PC-3 (cell line): ENCODE measurements at regions not wholly inside any gene's neighbourhood (a gene's known extent, or its start where the extent isn't known, plus 50 kb on each side); places are given as distances from the start of the nearest gene placed in this dataset.
A peak's percentile ranks its signal among the peaks of the same experiment; 100 is the strongest.

Experiments used
- ATAC-seq: fragments of 200-7000 bp; cut with Tn5 transposase; 2 replicates; pipeline ENCODE4 v1.9.1; 2020; ENCODE audit warnings: mild to moderate bottlenecking, moderate library complexity
- BruUV-seq: library from RNA; stranded (reverse); fragments of 400-500 nt; replicated peaks from 2 replicates; lab custom pipeline; 2021; lab: Mats Ljungman, UMichigan
- CTCF ChIA-PET: fragments of 300-600 bp; sonication (Branson Sonifier 250); formaldehyde crosslinking; loops from one replicate; lab custom pipeline; 2022; ENCODE audit warnings: antibody characterized with exemption; lab: Charles Lee
- POLR2A ChIA-PET: fragments of 300-600 bp; sonication (Branson Sonifier 250); formaldehyde crosslinking; loops from one replicate; lab custom pipeline; 2022; ENCODE audit warnings: antibody characterized with exemption; ENCODE audit not compliant: unreplicated experiment; lab: Charles Lee
- DNase-seq: peaks from one replicate; pipeline ENCODE4 v3.0.0-alpha.2; 2015
- H2AFZ ChIP-seq: fragments of 300-600 bp; sonication (generic); 2 replicates; pipeline ENCODE4 v1.6.0; 2016; ENCODE audit warnings: antibody characterized with exemption, low read length
- H3F3A ChIP-seq: fragments of 300-600 bp; sonication (generic); one replicate; pipeline ENCODE4 v1.6.0; 2017; ENCODE audit warnings: antibody characterized with exemption, low read length, control low read depth, mild to moderate bottlenecking; ENCODE audit not compliant: unreplicated experiment
- H3K27ac ChIP-seq: fragments of 300-600 bp; sonication (generic); 2 replicates; pipeline ENCODE4 v1.5.1; 2016; ENCODE audit warnings: mild to moderate bottlenecking, low read length
- H3K27me3 ChIP-seq: fragments of 300-600 bp; sonication (generic); 2 replicates; pipeline ENCODE4 v1.6.1; 2016; ENCODE audit warnings: low read length, mixed read lengths
- H3K36me3 ChIP-seq: fragments of 300-600 bp; sonication (generic); 2 replicates; pipeline ENCODE4 v1.6.1; 2016; ENCODE audit warnings: low read depth, mixed run types, low read length, mixed read lengths
- H3K4me1 ChIP-seq: fragments of 300-600 bp; sonication (generic); 2 replicates; pipeline ENCODE4 v1.5.1; 2016; ENCODE audit warnings: low read length; ENCODE audit not compliant: insufficient read depth
- H3K4me2 ChIP-seq: fragments of 300-600 bp; sonication (generic); 2 replicates; pipeline ENCODE4 v1.6.0; 2016; ENCODE audit warnings: low read length
- H3K4me3 ChIP-seq: fragments of 300-600 bp; sonication (generic); 2 replicates; pipeline ENCODE4 v1.5.1; 2016; ENCODE audit warnings: mild to moderate bottlenecking, low read length, mixed read lengths
- H3K79me2 ChIP-seq: fragments of 300-600 bp; sonication (generic); 2 replicates; pipeline ENCODE4 v1.6.1; 2017; ENCODE audit warnings: low read length, mixed read lengths
- H3K9ac ChIP-seq: fragments of 300-600 bp; sonication (generic); 2 replicates; pipeline ENCODE4 v1.6.0; 2016; ENCODE audit warnings: mild to moderate bottlenecking, low read length
- H3K9me2 ChIP-seq: fragments of 300-600 bp; sonication (generic); replicated peaks from 2 replicates; pipeline ENCODE4 v1.6.1; 2016; ENCODE audit warnings: mixed run types, low read length, mixed read lengths
- H3K9me3 ChIP-seq: fragments of 300-600 bp; sonication (generic); 2 replicates; pipeline ENCODE4 v1.6.1; 2016; ENCODE audit warnings: low read length, mixed read lengths
- H4K20me1 ChIP-seq: fragments of 300-600 bp; sonication (generic); 2 replicates; pipeline ENCODE4 v1.6.1; 2016; ENCODE audit warnings: low read length, mixed read lengths
- EZH2 ChIP-seq: fragments of 300-600 bp; sonication (generic); IDR thresholded peaks from one replicate; pipeline ENCODE4 v1.6.1; 2017; ENCODE audit warnings: antibody characterized with exemption, mild to moderate bottlenecking, low read length; ENCODE audit not compliant: unreplicated experiment
- EZH2phosphoT487 ChIP-seq: fragments of 300-600 bp; sonication (generic); IDR thresholded peaks from 2 replicates; pipeline ENCODE4 v1.6.1; 2018; ENCODE audit warnings: mild to moderate bottlenecking, antibody characterized with exemption, low read length, borderline replicate concordance
- intact Hi-C: fragments of 100-400 bp; cut with micrococcal nuclease; formaldehyde crosslinking; loops from 2 replicates; pipeline ENCODE4 v1.9.0; 2023
- TF ChIP-seq, protein P1 (sequence below): fragments of 300-600 bp; sonication (generic); conservative IDR thresholded peaks from 2 replicates; pipeline ENCODE4 v1.5.1; 2017; ENCODE audit warnings: antibody characterized with exemption, low read depth, mild to moderate bottlenecking, low read length

DNA sequence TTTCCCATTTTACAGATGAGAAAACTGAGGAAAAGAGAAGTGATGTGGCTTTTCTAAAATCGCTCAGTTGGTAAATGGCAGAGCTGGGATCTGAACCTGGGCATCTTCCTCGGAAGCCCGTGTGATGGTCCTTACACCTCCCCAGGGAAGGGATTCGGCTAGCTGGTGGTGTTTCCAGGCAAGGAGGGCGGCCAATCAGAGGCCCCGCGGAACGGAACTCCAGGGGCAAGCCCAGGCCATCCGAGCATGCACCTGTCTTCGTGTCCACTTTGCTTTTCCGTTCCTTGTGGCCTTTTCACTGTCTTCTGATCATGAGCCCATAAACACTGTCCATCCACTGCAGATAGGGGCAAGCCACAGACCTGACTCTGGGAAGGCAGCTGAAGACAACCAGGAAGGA, 114.8 kb upstream of the TMEM132D start:
- DNase-seq = no peak
- Histone ChIP-seq H3K9ac (no peak overlapping the region), H3K9me3 (no peaks in the 10 kb centered on the region), H3K27ac (no peak overlapping the region), H2AFZ (no peak overlapping the region), H3K4me2 (no peak overlapping the region), H4K20me1 (no peaks in the 10 kb centered on the region), H3K4me1 (no peaks in the 10 kb centered on the region), H3K27me3 (peaks cover 7% of the 10 kb centered on the region; the same call in 1 of the 2 replicates), H3K79me2 (no peaks in the 10 kb centered on the region), H3K36me3 (no peaks in the 10 kb centered on the region), H3K9me2 (no peaks in the 10 kb centered on the region), H3K4me3 (no peak overlapping the region), H3F3A (no peaks in the 10 kb centered on the region)
- TF ChIP-seq, protein P1, sequence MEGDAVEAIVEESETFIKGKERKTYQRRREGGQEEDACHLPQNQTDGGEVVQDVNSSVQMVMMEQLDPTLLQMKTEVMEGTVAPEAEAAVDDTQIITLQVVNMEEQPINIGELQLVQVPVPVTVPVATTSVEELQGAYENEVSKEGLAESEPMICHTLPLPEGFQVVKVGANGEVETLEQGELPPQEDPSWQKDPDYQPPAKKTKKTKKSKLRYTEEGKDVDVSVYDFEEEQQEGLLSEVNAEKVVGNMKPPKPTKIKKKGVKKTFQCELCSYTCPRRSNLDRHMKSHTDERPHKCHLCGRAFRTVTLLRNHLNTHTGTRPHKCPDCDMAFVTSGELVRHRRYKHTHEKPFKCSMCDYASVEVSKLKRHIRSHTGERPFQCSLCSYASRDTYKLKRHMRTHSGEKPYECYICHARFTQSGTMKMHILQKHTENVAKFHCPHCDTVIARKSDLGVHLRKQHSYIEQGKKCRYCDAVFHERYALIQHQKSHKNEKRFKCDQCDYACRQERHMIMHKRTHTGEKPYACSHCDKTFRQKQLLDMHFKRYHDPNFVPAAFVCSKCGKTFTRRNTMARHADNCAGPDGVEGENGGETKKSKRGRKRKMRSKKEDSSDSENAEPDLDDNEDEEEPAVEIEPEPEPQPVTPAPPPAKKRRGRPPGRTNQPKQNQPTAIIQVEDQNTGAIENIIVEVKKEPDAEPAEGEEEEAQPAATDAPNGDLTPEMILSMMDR = no peak
- TF ChIP-seq EZH2 (no peak), EZH2phosphoT487 (no peak)
- ChIA-PET POLR2A (no interaction called here), CTCF (no interaction called here)
- no peak for ATAC-seq
- intact Hi-C loops = no loop called here
- no TSS peak for BruUV-seq

DNA sequence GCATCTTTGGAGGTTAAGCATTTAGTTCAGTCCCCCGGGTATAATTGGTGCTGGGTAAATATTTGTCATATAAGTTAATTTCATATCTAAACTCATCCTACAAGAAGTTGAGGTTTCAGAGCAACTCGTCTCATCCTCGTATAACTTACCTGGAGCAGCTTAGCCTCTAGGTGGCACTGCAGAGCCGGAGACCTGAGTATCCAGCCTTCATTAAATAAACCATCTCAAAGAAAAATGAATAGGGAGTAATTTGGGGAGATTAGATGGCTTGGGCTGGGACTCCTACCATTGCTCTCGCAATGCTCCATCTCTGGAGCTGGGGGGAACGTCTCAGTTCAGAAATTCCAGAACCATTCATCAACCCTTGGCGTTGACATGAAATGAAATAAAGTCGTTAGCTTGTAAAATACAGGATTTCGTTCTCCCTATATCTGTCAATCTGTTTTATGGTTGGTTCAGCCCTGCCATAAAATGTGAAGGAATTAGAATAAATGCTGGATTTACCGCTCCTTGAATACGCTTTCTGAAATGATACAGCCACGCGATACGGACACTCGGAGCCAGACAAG, 122.9 kb upstream of the TMEM132D start:
- Histone ChIP-seq H3K4me1 (no peaks in the 10 kb centered on the region), H2AFZ (no peak overlapping the region), H3K36me3 (peaks cover 2% of the 10 kb centered on the region; the same call in 1 of the 2 replicates), H3K9me2 (no peaks in the 10 kb centered on the region), H3K27me3 (no peaks in the 10 kb centered on the region), H3K9me3 (no peaks in the 10 kb centered on the region), H4K20me1 (no peaks in the 10 kb centered on the region), H3K4me3 (no peak overlapping the region), H3K4me2 (no peak overlapping the region), H3K27ac (no peak overlapping the region), H3F3A (no peaks in the 10 kb centered on the region), H3K79me2 (no peaks in the 10 kb centered on the region), H3K9ac (no peak overlapping the region)
- ChIA-PET CTCF (no interaction called here), POLR2A (no interaction called here)
- intact Hi-C loops = no loop called here
- DNase-seq (peak; percentile 54), ATAC-seq (no peak)
- no TSS peak for BruUV-seq
- TF ChIP-seq EZH2phosphoT487 = no peak
- TF ChIP-seq, protein P1 = peak; percentile 72

DNA sequence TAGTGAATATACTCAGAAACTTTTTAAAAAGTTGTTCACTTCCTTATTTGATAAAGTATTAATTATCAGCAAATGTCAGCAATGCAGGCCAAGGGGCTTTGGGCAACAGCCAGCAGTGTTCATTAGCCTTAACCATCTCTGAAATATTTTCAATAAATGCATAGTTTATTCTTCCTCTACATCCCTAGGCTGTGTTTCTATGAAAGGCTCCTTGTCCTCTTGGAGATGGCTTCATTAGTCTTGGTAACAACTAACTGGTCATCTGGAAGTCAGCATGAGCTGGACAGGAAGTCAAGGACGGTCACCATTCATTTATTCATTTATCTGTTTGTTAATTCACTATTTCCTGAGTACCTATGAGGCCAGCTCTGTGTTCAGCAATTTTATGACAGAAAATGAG, 124.0 kb upstream of the TMEM132D start:
- ChIA-PET POLR2A (no interaction called here), CTCF (no interaction called here)
- Histone ChIP-seq H3K36me3 (peaks cover 2% of the 10 kb centered on the region; the same call in 1 of the 2 replicates), H4K20me1 (no peaks in the 10 kb centered on the region), H3K4me3 (no peak overlapping the region), H3F3A (no peaks in the 10 kb centered on the region), H3K9ac (no peak overlapping the region), H3K79me2 (no peaks in the 10 kb centered on the region), H3K27me3 (peaks cover 5% of the 10 kb centered on the region; the same call in 1 of the 2 replicates), H3K4me2 (no peak overlapping the region), H2AFZ (no peak overlapping the region), H3K27ac (no peak overlapping the region), H3K9me2 (no peaks in the 10 kb centered on the region), H3K4me1 (no peaks in the 10 kb centered on the region), H3K9me3 (no peaks in the 10 kb centered on the region)
- no peak for TF ChIP-seq EZH2
- TF ChIP-seq, protein P1 = no peak
- no peak for DNase-seq
- BruUV-seq = no TSS peak
- ATAC-seq = no peak
- intact Hi-C loops = no loop called here
